ENCODE measurements at regions not wholly inside any gene's neighbourhood (a gene's known extent, or its start where the extent isn't known, plus 50 kb on each side); places are given as distances from the start of the nearest gene placed in this dataset.

- TF ChIP-seq, protein P1, sequence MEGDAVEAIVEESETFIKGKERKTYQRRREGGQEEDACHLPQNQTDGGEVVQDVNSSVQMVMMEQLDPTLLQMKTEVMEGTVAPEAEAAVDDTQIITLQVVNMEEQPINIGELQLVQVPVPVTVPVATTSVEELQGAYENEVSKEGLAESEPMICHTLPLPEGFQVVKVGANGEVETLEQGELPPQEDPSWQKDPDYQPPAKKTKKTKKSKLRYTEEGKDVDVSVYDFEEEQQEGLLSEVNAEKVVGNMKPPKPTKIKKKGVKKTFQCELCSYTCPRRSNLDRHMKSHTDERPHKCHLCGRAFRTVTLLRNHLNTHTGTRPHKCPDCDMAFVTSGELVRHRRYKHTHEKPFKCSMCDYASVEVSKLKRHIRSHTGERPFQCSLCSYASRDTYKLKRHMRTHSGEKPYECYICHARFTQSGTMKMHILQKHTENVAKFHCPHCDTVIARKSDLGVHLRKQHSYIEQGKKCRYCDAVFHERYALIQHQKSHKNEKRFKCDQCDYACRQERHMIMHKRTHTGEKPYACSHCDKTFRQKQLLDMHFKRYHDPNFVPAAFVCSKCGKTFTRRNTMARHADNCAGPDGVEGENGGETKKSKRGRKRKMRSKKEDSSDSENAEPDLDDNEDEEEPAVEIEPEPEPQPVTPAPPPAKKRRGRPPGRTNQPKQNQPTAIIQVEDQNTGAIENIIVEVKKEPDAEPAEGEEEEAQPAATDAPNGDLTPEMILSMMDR (conservative IDR thresholded peaks at IDR 0.05; ENCODE audit: low read length): no peak
- no peak for DNase-seq (ENCODE audit: low read depth)
- no peak overlapping the region for H3K4me3 ChIP-seq (ENCODE audit: low read length)
These were observed 830.1 kb upstream of the TMEFF2 start for GRCh38 chr2:193024791-193025190.

GRCh38 chr2:193011870-193012269 lies 817.1 kb upstream of the TMEFF2 start:
- no peak for DNase-seq (ENCODE audit: low read depth)
- H3K4me3 ChIP-seq (ENCODE audit: low read length): no peak overlapping the region
- TF ChIP-seq, protein P1 (conservative IDR thresholded peaks at IDR 0.05; ENCODE audit: low read length): no peak

- no peak overlapping the region for H3K4me3 ChIP-seq (ENCODE audit: low read length)
- TF ChIP-seq, protein P1 (conservative IDR thresholded peaks at IDR 0.05; ENCODE audit: low read length): no peak
- DNase-seq (ENCODE audit: low read depth): no peak
These were observed 798.3 kb upstream of the TMEFF2 start for GRCh38 chr2:192993059-192993458.

DNA sequence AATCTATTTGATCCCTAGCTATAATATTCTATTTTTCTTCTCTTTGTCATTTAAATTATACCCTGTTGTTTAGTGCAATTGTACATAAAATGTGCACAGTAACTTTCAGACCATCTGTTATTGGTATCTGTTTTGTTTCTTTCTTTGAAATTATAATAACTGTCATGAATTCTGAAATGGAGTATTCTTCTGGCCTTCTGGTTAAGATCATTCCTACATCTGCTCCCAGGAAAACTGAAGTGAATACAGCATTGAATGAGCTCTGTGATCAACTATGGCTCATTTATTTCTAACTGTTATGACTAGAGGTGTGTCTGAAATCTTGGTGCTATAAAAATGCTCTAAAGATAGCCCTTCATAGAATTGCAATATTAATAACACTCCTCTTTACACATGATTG lies 788.4 kb upstream of the TMEFF2 start:
- DNase-seq (ENCODE audit: low read depth): no peak
- no peak overlapping the region for H3K4me3 ChIP-seq (ENCODE audit: low read length)
- TF ChIP-seq, protein P1 (conservative IDR thresholded peaks at IDR 0.05; ENCODE audit: low read length): no peak

GRCh38 chr2:192978395-192978794 lies 783.7 kb upstream of the TMEFF2 start:
- H3K4me3 ChIP-seq (ENCODE audit: low read length): no peak overlapping the region
- TF ChIP-seq, protein P1 (conservative IDR thresholded peaks at IDR 0.05; ENCODE audit: low read length): no peak
- DNase-seq (ENCODE audit: low read depth): no peak

DNA sequence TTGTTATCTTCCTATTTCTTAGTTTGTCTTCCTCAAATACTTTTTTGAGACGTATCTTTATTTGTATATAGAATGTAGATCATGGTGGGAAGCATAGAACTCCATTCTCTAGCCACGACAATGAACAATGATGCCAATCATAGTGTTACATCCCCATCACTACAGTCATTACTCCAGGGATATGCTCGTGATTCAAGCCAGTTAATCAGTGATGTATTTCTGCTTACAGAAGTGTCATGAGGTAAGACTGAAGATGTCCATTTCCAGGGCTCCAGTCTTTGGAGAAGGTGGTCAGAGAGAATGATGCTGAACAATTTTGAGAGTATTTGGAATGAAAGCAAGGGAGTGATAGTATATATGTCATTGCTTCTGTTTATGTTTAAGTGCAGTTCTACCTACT lies 777.2 kb upstream of the TMEFF2 start:
- DNase-seq (ENCODE audit: low read depth): no peak
- no peak overlapping the region for H3K4me3 ChIP-seq (ENCODE audit: low read length)
- TF ChIP-seq, protein P1 (conservative IDR thresholded peaks at IDR 0.05; ENCODE audit: low read length): no peak

GRCh38 chr2:192969055-192969454 lies 774.3 kb upstream of the TMEFF2 start:
- DNase-seq (ENCODE audit: low read depth): no peak
- TF ChIP-seq, protein P1 (conservative IDR thresholded peaks at IDR 0.05; ENCODE audit: low read length): no peak
- no peak overlapping the region for H3K4me3 ChIP-seq (ENCODE audit: low read length)
